HG03521 (cell line): ENCODE measurements at regions not wholly inside any gene's neighbourhood (a gene's known extent, or its start where the extent isn't known, plus 50 kb on each side); places are given as distances from the start of the nearest gene placed in this dataset.

Source experiments
- ATAC-seq: cut with Tn5 transposase; IDR thresholded peaks from one replicate; pipeline ENCODE4 v1.9.1; 2021; ENCODE audit warnings: mild to moderate bottlenecking, moderate library complexity; ENCODE audit not compliant: unreplicated experiment

DNA sequence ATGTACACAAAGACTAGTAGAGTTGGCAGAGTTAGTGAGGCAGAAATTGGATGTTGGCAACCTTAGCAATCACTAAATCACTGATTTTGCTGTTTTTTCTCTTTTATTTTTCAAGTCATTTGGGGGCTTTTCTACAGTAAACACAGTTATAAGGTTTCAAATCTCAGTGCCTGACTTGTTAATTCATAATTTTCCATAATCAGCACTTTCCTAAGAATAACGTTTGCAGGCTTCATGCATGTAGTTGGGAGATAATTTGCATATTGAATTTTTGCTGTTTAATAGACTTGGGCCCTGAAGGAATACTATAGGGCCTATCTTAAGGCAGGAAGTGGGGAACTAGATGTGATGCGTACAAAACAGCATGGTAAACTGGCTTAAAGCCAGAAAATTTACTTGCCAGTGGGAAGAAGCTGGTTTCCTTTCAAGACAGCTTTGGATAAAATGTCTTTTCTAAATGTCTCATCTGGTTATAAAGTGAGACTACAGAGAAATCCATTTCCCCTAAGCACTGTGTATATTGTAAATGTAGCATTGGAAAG lies 127.2 kb upstream of the SMIM21 start:
- ATAC-seq = no peak

DNA sequence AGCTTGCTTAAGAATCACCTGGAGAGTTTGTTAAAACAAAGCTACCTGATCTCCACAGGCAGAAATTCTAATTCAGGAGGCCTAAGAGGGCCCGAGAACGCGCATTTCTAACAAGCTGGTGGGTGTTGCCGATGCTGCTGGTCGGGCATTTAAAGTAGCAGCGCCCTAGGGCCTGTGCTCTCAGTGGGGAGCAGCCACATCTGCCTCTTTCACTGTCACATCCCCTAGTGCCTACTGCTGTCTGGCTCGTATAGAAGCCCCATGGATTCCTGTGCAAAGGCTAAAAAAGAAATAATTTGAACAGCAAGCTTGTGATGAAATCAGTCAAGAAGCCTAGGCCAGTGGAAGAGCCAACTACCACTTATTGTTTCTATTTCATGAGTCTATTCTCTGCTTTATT lies 126.7 kb upstream of the SMIM21 start:
- no peak for ATAC-seq

DNA sequence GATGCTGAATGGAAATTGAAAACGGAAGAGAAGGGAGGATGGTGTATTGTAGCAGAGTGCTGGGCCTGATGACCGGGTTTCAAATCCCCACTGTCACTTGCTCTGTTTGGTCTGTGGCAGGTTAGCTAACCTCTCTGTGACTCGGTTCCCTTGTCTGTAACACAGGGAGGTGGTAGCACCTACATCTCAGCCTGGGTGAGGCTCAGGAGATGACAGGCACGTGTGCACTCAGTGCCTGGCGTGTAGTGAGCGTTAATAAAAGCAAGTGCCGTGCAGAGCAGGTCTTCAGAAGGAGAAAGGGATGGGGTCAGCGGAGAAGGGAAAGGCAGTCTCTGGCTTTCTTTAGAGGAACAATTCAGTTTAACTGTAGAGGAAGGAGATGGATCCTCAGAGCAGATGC lies 125.5 kb upstream of the SMIM21 start:
- no peak for ATAC-seq

- ATAC-seq = no peak
These were observed 123.6 kb upstream of the SMIM21 start for GRCh38 chr18:75551071-75551470.

DNA sequence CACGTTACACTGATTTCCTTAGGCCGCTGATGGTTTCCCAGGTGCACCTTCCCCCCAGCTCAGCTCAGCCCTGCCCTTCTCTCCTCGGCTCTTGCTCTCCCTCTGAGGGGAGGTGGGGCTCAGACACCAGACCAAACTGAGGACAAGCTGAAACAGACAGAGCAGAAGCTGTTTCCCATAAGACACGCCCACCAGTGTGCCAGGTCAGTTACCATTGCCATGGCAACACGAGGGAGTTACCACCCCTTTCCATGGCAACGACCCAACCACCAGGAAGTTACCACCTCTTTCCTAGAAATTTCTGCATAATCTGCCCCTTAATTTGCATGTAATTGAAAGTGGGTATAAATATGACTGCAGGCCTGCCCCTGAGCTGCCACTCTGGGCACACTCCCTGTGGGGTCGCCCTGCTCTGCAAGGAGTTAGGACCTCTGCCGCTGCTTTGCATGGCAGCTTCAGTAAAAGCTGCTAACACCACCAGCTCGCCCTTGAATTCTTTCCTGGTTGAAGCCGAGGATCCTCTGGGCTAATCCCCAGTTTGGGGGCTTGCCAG lies 120.9 kb upstream of the SMIM21 start:
- ATAC-seq = no peak

DNA sequence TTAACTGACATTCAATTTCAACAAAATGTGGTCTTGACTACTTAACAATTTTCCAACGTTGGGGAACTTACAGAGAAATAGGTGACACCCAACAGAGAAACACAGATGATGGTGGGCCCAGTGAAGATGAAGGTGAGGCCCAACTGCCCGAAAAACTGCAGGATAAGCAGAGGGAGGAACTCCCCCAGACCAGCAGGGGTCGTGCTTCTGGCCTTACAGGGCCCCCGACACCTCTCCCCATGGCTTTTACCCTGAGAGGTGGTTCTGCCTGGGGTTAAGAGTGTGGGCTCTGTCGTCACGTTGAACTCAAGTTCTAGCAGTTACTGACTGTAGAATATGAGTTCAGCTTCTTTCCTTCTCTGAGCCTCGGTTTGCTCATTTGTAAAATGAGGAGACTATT lies 119.5 kb upstream of the SMIM21 start:
- ATAC-seq = no peak

- no peak for ATAC-seq
These were observed 117.7 kb upstream of the SMIM21 start for GRCh38 chr18:75545189-75545588.

DNA sequence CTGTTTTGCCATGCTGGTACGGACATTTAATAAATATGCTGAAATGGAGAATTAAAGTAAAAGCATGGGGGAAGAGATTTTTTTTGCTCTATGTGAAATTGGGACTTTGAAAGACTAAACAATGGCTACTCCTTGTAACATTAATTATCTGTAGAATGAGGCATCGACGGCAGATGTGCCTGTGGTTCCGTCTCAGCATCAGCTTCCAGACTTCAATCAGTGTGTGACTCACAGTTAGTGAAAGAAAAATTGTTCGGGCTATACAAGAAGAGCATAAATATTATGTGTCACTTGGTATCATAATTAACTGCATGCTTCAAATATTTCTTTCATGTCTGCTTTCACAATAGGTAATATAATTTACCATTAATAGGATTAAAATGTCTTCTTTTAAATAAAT lies 117.0 kb upstream of the SMIM21 start:
- no peak for ATAC-seq

GRCh38 chr18:75544051-75544481 lies 116.6 kb upstream of the SMIM21 start:
- ATAC-seq = no peak

DNA sequence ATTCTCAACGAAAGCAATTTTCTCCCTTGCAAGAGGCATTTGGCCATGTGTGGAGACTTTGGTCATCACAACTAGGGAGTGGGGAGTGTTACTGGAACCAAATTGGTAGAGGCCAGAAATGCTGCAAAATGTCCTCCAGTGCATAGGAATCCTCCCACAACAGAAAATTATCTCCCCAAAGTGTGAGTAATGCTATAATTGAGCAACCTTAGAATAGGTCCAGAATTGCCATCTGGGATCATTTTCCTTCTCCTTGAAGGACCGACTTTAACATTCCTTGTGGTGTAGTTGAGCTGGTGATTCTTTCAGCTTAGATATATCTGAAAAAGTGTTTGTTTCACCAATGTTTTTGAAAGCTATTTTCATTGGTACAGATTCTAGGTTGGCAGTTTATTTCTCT lies 111.2 kb upstream of the SMIM21 start:
- no peak for ATAC-seq

GRCh38 chr18:75533950-75534349 lies 106.4 kb upstream of the SMIM21 start:
- no peak for ATAC-seq

- no peak for ATAC-seq
These were observed 105.7 kb upstream of the SMIM21 start for GRCh38 chr18:75533209-75533608.

DNA sequence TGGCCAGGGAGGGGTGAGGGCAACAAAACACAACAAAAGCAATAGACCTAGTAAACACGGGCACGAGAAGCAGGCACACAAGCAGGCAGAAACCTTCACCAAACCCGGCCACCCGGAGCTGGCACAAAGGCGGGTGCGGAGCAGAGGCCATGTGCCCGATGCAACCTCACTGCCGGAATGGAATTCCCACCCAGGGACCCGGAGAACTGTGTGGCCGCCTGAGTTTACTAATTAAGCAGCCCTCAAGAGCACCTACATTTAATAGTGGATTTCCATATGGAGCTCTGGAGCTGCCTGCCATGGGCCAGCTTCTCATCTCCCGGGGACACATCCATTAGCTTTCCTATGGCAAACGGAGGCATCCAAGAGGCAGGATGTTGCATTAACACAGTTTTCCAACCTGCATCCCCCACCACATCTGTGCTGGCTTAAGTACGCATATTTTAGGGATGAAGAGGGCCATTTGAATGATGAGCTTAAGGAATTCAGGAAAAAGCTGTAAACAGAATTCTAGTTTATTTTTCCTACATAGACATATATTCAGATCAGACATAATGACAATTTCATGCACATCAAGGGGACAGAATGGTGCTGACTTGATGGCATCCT lies 104.5 kb upstream of the SMIM21 start:
- ATAC-seq = no peak

DNA sequence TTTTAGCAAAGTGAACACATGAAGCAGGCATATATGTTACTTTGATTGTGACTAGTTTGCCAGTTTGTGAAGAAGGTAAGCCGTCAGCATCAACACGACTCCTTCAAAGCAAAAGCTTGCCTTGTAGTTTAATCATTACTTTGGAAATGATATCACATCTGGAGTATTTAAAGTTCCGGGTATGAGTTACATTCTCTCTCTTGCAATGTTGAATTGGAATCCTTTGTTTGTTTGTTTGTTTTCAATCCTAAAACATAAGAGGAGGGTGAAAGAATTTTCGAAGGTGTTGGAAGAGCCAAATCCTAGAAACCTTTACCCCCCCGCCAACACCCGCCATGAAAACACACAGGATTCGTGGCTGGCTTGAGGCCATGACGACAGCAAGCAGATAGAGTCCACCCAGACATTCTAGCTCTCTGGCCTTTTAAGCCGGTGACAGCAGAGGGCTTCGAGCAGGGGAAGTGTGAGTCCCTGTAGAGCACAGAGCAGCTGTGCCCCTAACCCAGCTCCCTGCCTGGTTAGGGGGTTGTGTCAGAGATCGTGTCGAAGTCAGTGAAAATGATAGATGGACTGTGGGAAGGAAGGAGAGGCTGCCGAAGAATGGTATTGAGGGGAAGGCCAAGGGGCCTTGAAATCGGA lies 103.8 kb upstream of the SMIM21 start:
- ATAC-seq = no peak

DNA sequence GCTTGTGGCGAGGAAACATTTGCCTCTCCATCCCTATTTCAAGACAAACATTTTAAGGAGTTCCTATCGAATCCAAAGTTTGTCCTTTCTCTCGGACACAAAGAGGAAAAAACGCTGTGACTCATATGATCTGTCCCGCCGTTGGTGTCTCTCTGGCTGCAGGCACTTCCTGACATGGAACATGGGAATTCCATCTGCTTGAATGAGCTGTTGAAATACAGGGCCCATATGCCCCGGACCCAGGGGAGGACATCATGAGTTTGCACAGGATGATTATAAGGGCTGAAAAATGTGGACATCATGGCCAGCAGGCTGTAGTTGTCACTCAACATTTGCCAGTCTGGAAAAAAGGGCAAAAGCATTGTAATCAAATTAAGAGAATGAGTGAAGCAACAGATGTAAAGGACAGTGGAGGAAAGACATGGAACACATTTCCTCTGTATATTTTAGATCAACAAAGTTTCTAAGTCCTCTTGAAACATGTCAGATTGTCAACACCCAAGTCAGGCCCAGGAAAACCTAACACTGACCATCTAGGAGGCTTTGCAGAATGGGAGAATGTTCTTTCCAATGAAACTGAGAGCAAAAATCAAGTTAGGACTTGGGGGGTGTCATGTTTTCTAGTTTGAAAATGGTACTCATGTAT lies 103.2 kb upstream of the SMIM21 start:
- no peak for ATAC-seq

DNA sequence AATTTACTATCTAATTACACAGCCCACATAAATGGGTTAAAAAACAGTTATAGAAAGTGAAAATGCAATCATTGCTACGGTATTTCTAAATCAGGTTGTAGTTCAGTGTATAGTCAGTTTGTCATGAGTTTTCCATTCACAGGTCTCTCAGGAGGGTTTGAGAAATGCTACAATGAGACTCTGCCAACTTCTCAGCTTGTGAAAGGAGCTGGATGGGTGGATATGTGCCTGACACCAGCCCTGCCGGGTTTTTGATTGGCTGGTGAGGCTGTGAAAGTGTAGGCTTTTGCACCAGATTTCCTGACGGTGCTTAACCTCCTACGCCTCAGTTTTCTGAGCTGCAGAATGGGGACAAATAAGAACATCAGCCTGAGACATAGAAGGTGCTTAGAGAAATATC lies 102.6 kb upstream of the SMIM21 start:
- ATAC-seq = no peak

DNA sequence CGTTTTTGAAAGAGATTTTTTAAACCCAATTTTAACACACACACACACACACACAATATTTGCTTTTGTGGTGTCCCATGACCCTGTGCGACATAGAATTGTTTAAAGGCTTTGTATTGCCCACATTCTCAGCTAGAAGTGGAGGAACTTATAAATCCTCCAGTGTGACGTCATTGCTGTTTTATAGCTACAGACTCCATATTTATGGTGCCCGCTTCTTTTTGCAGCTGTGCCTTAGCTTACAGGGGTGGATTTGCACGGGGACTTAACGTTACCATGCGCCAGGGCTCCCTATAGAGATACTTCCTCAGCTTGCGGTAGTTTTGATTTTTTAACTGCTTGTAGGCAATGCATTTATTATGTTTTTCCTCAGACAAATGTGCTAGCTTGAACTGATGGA lies 101.9 kb upstream of the SMIM21 start:
- ATAC-seq = no peak

DNA sequence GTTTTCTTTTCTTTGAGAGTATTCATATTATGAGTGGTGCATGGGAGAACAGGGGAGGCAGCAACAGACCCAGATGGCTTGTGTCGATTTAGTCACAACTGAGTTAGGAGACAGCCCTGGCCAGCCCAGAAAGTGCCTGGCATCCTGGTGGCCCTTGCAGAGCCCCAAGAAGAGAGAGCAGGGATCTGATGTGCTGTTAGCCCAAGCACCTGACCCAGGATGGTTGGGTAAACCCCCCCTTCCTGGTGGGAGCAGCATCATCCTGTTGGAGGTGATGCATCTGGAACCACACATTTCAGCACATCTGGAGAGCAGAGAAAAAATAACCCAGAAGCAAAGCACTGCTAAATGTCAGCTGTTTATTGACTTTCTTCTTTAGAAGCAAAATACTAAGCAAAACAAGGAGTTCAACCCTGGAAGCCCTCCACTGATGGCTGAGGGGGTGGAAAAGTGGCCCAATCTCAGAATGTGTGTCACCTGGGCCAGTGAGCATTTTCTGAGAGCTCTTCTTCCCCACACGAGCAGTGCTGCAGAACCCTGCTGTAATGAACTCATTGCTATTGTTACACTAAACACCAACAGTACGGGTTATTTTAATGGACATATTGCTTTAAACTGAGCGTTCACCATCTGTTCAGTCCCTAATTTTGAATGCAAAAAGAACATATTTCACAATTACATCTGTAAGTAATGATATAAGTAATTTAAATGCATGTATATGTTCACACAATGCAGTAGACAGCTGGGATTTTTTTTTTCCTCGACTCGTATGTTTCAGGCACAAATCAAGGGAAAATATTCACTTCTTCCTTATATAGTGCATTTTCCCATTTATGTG lies 100.6 kb upstream of the SMIM21 start:
- ATAC-seq = no peak

- no peak for ATAC-seq
These were observed 98.5 kb upstream of the SMIM21 start for GRCh38 chr18:75526038-75526437.

DNA sequence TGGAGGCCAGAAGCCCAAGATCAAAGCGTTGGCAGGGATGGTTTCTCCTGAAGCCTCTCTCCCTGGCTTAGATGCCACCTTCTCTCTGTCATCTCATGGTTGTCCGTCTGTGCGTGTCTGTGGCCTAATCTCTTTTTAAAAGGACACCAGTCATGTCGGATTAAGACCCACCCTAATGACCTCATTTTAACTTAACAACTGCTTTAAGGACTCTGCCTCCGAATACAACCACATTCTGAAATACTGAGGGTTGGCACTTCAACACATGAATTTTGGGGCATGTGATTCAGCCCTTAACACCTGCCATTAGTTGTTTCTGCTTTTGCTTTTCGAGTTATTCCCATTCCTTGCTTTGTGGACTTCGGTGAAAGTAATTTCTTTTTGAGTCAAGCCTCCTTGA lies 97.8 kb upstream of the SMIM21 start:
- no peak for ATAC-seq

DNA sequence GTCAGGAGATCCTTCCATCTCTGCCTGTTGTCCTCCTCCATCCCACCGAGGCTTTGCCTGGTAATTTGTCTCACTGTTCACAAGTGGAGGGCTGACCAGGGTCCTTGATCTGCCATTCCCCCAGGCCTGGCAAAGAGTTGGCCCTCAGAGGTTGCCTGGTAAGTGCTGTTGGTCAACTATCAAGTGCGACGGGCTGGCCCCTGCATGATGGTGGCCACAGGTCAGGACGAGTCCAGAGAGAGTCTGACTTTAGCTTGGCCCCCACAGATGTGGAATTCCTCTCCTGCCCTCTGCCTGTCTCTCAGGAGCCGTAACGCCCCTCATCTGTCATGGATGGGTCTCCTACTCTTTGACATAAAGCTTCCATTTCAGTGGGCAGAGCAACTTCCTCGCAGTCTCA lies 97.3 kb upstream of the SMIM21 start:
- no peak for ATAC-seq
